ENCODE measurements at regions not wholly inside any gene's neighbourhood (a gene's known extent, or its start where the extent isn't known, plus 50 kb on each side); places are given as distances from the start of the nearest gene placed in this dataset.

DNA sequence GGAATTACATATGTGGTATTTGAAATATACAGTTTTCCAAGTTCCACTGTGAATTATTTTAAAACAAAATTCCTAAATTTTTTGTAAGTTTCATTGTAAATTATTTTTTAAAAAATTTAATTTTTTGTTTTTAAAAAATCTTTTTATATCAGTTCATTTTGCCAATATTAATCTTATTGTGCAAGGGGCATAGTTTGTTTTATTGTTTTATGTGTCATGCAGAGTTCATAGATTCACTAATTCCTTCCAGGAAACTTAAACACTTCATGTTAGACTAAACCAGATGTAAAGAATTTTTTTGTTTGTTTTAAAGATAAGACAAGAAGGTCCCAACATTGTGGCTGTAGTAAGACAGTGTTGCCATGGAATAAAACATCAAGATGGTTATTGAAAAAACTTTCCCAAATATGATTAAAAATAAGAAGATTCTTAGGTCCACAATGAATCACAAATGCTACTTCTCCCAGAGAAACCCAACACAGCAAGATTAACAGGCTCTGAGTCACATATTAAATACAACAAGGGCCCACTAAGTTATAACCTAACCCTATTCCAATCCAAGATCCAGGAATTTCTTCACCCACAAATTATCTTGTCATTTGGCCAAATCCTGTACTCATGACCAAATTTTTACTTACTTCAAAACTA is 464.7 kb upstream of the IGFBP3 start:
- H2BK5ac ChIP-seq (ENCODE audit: low read depth, low read length): no peak overlapping the region
- H3K4me1 ChIP-seq (replicated peaks in 1 of 4; ENCODE audit: control insufficient read depth in 3 of 4, insufficient read depth in 4 of 4, low read length in 3 of 4): no peaks in the 10 kb centered on the region
- no peak overlapping the region for H2AK5ac ChIP-seq (ENCODE audit: low read depth, low read length)
- H3K4me3 ChIP-seq (ENCODE audit: extremely low read depth in 1 of 4, insufficient read depth in 2 of 4, low read depth in 3 of 4, low read length in 4 of 4): no peak overlapping the region
- no peak for DNase-seq (ENCODE audit: low read depth in 1 of 2, low spot score in 2 of 2)
- H3K79me2 ChIP-seq (ENCODE audit: control insufficient read depth in 1 of 2, insufficient read depth in 2 of 2, low read length in 2 of 2): no peaks in the 10 kb centered on the region
- no peak overlapping the region for H2AFZ ChIP-seq (ENCODE audit: low read length)
- no peaks in the 10 kb centered on the region for H3K23me2 ChIP-seq (ENCODE audit: low read depth, low read length)
- no peak overlapping the region for H3K14ac ChIP-seq (ENCODE audit: insufficient read length)
- H2BK15ac ChIP-seq (ENCODE audit: low read length): no peak overlapping the region
- POLR2A ChIA-PET (ENCODE audit: partially characterized antibody): no interaction called here
- no peak overlapping the region for H2BK12ac ChIP-seq (ENCODE audit: low read depth, low read length)
- no peak overlapping the region for H4K91ac ChIP-seq (replicated peaks; ENCODE audit: insufficient read length, low read length)
- no peak overlapping the region for H3K9ac ChIP-seq (replicated peaks in 1 of 4; ENCODE audit: extremely low read depth in 1 of 4, low read depth in 3 of 4, low read length in 3 of 4)
- CTCF ChIA-PET (ENCODE audit: partially characterized antibody): no interaction called here
- H3K23ac ChIP-seq (ENCODE audit: insufficient read length): no peak overlapping the region
- no peaks in the 10 kb centered on the region for H3K36me3 ChIP-seq (ENCODE audit: control insufficient read depth in 2 of 4, insufficient read depth in 4 of 4, low read length in 3 of 4)
- no peak overlapping the region for H2BK120ac ChIP-seq (replicated peaks; ENCODE audit: low read depth, low read length)
- H3K27me3 ChIP-seq (replicated peaks in 1 of 4; ENCODE audit: control insufficient read depth in 3 of 4, extremely low read depth in 1 of 4, insufficient read depth in 3 of 4, low read length in 3 of 4): no peaks in the 10 kb centered on the region
- FAIRE-seq: no peak
- no peak overlapping the region for H2BK20ac ChIP-seq (ENCODE audit: low read length)
- H3K18ac ChIP-seq (ENCODE audit: extremely low read depth, low read length): no peak overlapping the region
- H3K27ac ChIP-seq (ENCODE audit: low read depth, low read length): no peak overlapping the region
- no peak for TF ChIP-seq RXRA (IDR thresholded peaks at IDR 0.05; ENCODE audit: insufficient read depth, low read depth, low read length)
- H3K4ac ChIP-seq (replicated peaks; ENCODE audit: insufficient read length, low read depth, low read length): no peak overlapping the region
- H3K56ac ChIP-seq (replicated peaks; ENCODE audit: insufficient read length, low read depth, low read length): no peak overlapping the region
- no peak overlapping the region for H4K8ac ChIP-seq (ENCODE audit: extremely low read depth, insufficient read depth, low read length)
- H4K20me1 ChIP-seq (replicated peaks in 1 of 2; ENCODE audit: control insufficient read depth in 1 of 2, insufficient read depth in 2 of 2, low read length in 2 of 2): no peaks in the 10 kb centered on the region
- no peaks in the 10 kb centered on the region for H3K9me3 ChIP-seq (ENCODE audit: insufficient read depth in 2 of 2, low read depth in 1 of 2, low read length in 1 of 2)
- H3K4me2 ChIP-seq (ENCODE audit: insufficient read depth in 1 of 2, low read depth in 2 of 2, low read length in 2 of 2): no peak overlapping the region
- no peaks in the 10 kb centered on the region for H3K79me1 ChIP-seq (ENCODE audit: low read depth, low read length)
- H4K5ac ChIP-seq (ENCODE audit: insufficient read length, low read depth, low read length): no peak overlapping the region

All from H1 (cell line).